ENCODE measurements at regions not wholly inside any gene's neighbourhood (a gene's known extent, or its start where the extent isn't known, plus 50 kb on each side); places are given as distances from the start of the nearest gene placed in this dataset.
"Not testable (repeated sequence)": the region's sequence is repeated elsewhere in the genome, so short reads cannot be mapped to it uniquely, and the experiment has no call there.

- no peak for DNase-seq (ENCODE audit: low read depth)
- FAIRE-seq = no peak
These were observed 100.4 kb upstream of the HES1 start for GRCh38 chr3:194035406-194036138.

GRCh38 chr3:194036842-194037241, 99.1 kb upstream of the HES1 start:
- Histone ChIP-seq H3K36me3 (ENCODE audit: control insufficient read depth, insufficient read depth, low read length) (no peaks in the 10 kb centered on the region), H3K4me3 (ENCODE audit: low read depth, low read length) (no peak overlapping the region), H3K27me3 (ENCODE audit: control insufficient read depth, insufficient read depth, low read length) (no peaks in the 10 kb centered on the region)
- FAIRE-seq (no peak), DNase-seq (ENCODE audit: low read depth) (no peak)
- TF ChIP-seq CTCF (IDR thresholded peaks at IDR 0.05; ENCODE audit: insufficient read depth, low read length, severe bottlenecking) = no peak

More at GRCh38 chr3:194035406-194036138, 100.4 kb upstream of the HES1 start:
- TF ChIP-seq CTCF (IDR thresholded peaks at IDR 0.05; ENCODE audit: insufficient read depth, low read length, severe bottlenecking) = no peak
- H3K4me3 ChIP-seq (ENCODE audit: low read depth, low read length) = no peak overlapping the region
- no peaks in the 10 kb centered on the region for H3K36me3 ChIP-seq (ENCODE audit: control insufficient read depth, insufficient read depth, low read length)
- H3K27me3 ChIP-seq (ENCODE audit: control insufficient read depth, insufficient read depth, low read length) = no peaks in the 10 kb centered on the region

GRCh38 chr3:194038346-194038745, 97.6 kb upstream of the HES1 start:
- H3K4me3 ChIP-seq (ENCODE audit: low read depth, low read length); FAIRE-seq; H3K27me3 ChIP-seq (ENCODE audit: control insufficient read depth, insufficient read depth, low read length); H3K36me3 ChIP-seq (ENCODE audit: control insufficient read depth, insufficient read depth, low read length); DNase-seq (ENCODE audit: low read depth): not testable (repeated sequence)

- FAIRE-seq = no peak
These were observed 97.0 kb upstream of the HES1 start for GRCh38 chr3:194038960-194039359.

GRCh38 chr3:194040516-194041273, 95.3 kb upstream of the HES1 start:
- no peak for TF ChIP-seq CTCF (IDR thresholded peaks at IDR 0.05; ENCODE audit: insufficient read depth, low read length, severe bottlenecking)
- no peak for DNase-seq (ENCODE audit: low read depth)
- H3K27me3 ChIP-seq (ENCODE audit: control insufficient read depth, insufficient read depth, low read length) = no peaks in the 10 kb centered on the region
- no peaks in the 10 kb centered on the region for H3K36me3 ChIP-seq (ENCODE audit: control insufficient read depth, insufficient read depth, low read length)
- FAIRE-seq = no peak
- H3K4me3 ChIP-seq (ENCODE audit: low read depth, low read length) = no peak overlapping the region

More at GRCh38 chr3:194038960-194039359, 97.0 kb upstream of the HES1 start:
- Histone ChIP-seq H3K36me3 (ENCODE audit: control insufficient read depth, insufficient read depth, low read length) (no peaks in the 10 kb centered on the region), H3K27me3 (ENCODE audit: control insufficient read depth, insufficient read depth, low read length) (no peaks in the 10 kb centered on the region), H3K4me3 (ENCODE audit: low read depth, low read length) (no peak overlapping the region)
- no peak for DNase-seq (ENCODE audit: low read depth)
- no peak for TF ChIP-seq CTCF (IDR thresholded peaks at IDR 0.05; ENCODE audit: insufficient read depth, low read length, severe bottlenecking)

- H3K36me3 ChIP-seq (ENCODE audit: control insufficient read depth, insufficient read depth, low read length) = no peaks in the 10 kb centered on the region
- FAIRE-seq (no peak), DNase-seq (ENCODE audit: low read depth) (peak; percentile 83)
- no peak for TF ChIP-seq CTCF (IDR thresholded peaks at IDR 0.05; ENCODE audit: insufficient read depth, low read length, severe bottlenecking)
- H3K27me3 ChIP-seq (ENCODE audit: control insufficient read depth, insufficient read depth, low read length) = no peaks in the 10 kb centered on the region
- H3K4me3 ChIP-seq (ENCODE audit: low read depth, low read length) = no peak overlapping the region
These were observed 93.0 kb upstream of the HES1 start for GRCh38 chr3:194042927-194043326.

Data from bronchial epithelial cell (primary cell).